T follicular helper cell (primary cell): ENCODE measurements at regions not wholly inside any gene's neighbourhood (a gene's known extent, or its start where the extent isn't known, plus 50 kb on each side); places are given as distances from the start of the nearest gene placed in this dataset.

Experiments used
- DNase-seq: peaks from one replicate; pipeline ENCODE4 v3.0.0-alpha.2; 2020; ENCODE audit warnings: low read depth

GRCh38 chr6:113344969-113345368, 512.2 kb upstream of the MARCKS start:
- no peak for DNase-seq

GRCh38 chr6:113347436-113347835, 509.7 kb upstream of the MARCKS start:
- no peak for DNase-seq

- no peak for DNase-seq
Observed at GRCh38 chr6:113350461-113350860, 506.7 kb upstream of the MARCKS start.

- DNase-seq: no peak
Observed at GRCh38 chr6:113351173-113351834, 505.8 kb upstream of the MARCKS start.

GRCh38 chr6:113352029-113352801, 504.9 kb upstream of the MARCKS start:
- no peak for DNase-seq

GRCh38 chr6:113352831-113353230, 504.3 kb upstream of the MARCKS start:
- DNase-seq: no peak

- no peak for DNase-seq
Observed at GRCh38 chr6:113353392-113353791, 503.8 kb upstream of the MARCKS start.

- no peak for DNase-seq
Observed at GRCh38 chr6:113354204-113354895, 502.8 kb upstream of the MARCKS start.

- no peak for DNase-seq
Observed at GRCh38 chr6:113356139-113356538, 501.0 kb upstream of the MARCKS start.

GRCh38 chr6:113357041-113357440, 500.1 kb upstream of the MARCKS start:
- DNase-seq: no peak

- DNase-seq: no peak
Observed at GRCh38 chr6:113358063-113358583, 499.0 kb upstream of the MARCKS start.

- DNase-seq: no peak
Observed at GRCh38 chr6:113359155-113360140, 497.7 kb upstream of the MARCKS start.

- no peak for DNase-seq
Observed at GRCh38 chr6:113361014-113361645, 496.0 kb upstream of the MARCKS start.

GRCh38 chr6:113362301-113363047, 494.7 kb upstream of the MARCKS start:
- DNase-seq: no peak

- no peak for DNase-seq
Observed at GRCh38 chr6:113363048-113363798, 493.9 kb upstream of the MARCKS start.

- no peak for DNase-seq
Observed at GRCh38 chr6:113363866-113364265, 493.3 kb upstream of the MARCKS start.

GRCh38 chr6:113364766-113365165, 492.4 kb upstream of the MARCKS start:
- DNase-seq: no peak

- DNase-seq: no peak
Observed at GRCh38 chr6:113365191-113365590, 492.0 kb upstream of the MARCKS start.

GRCh38 chr6:113366505-113366904, 490.6 kb upstream of the MARCKS start:
- no peak for DNase-seq
